ENCODE measurements at regions not wholly inside any gene's neighbourhood (a gene's known extent, or its start where the extent isn't known, plus 50 kb on each side); places are given as distances from the start of the nearest gene placed in this dataset.

GRCh38 chr18:78080761-78081160, 831.1 kb downstream of the GALR1 start:
- TF ChIP-seq, protein P1, sequence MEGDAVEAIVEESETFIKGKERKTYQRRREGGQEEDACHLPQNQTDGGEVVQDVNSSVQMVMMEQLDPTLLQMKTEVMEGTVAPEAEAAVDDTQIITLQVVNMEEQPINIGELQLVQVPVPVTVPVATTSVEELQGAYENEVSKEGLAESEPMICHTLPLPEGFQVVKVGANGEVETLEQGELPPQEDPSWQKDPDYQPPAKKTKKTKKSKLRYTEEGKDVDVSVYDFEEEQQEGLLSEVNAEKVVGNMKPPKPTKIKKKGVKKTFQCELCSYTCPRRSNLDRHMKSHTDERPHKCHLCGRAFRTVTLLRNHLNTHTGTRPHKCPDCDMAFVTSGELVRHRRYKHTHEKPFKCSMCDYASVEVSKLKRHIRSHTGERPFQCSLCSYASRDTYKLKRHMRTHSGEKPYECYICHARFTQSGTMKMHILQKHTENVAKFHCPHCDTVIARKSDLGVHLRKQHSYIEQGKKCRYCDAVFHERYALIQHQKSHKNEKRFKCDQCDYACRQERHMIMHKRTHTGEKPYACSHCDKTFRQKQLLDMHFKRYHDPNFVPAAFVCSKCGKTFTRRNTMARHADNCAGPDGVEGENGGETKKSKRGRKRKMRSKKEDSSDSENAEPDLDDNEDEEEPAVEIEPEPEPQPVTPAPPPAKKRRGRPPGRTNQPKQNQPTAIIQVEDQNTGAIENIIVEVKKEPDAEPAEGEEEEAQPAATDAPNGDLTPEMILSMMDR (conservative IDR thresholded peaks at IDR 0.05; ENCODE audit: low read length): no peak
- no peak for TF ChIP-seq EZH2phosphoT487 (IDR thresholded peaks at IDR 0.05; ENCODE audit: borderline replicate concordance, low read depth, low read length)
